ENCODE measurements at regions not wholly inside any gene's neighbourhood (a gene's known extent, or its start where the extent isn't known, plus 50 kb on each side); places are given as distances from the start of the nearest gene placed in this dataset.

DNA sequence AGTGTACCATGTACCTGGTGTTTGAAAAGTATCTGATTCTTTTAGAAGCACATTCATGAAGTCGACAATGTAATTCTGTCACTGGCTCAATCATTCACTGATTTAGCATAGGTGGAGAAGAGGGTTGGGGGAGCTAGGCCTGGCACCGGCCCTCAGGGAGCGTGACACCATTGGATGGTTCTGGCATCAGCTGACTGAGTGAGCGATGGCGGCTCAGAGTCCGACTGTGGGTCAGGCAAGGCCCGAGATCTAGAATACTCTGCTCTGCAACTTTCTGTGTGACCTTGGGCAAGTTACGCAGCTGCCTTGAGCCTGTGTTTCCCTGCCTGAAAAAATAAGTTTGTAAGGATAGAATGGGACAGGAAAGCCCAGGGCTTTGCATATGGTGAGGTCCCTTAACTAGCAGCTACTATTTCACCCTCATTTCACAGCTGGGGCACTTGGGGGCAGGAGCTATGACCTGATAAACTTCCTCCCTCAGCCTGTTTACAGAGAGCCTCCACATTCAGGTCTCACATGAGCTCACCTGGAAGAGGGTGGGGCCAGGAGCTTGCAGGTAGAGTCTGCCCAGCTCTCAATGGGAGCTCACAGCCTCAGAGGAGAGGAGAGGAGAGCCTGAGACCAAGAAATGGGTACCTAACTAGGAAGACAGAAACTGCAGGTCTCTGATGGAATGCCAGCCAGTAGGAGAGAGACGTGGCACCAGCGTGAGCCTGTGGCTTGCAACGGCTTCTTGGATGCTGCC lies 153.7 kb upstream of the TLE3 start:
- H3K27me3 ChIP-seq = no peaks in the 10 kb centered on the region
- H3K4me1 ChIP-seq = no peaks in the 10 kb centered on the region
- H3K4me3 ChIP-seq = no peak overlapping the region
- WGBS = 89% methylated on average over 11 of the region's 11 CpGs
- no peak for DNase-seq (ENCODE audit: extremely low spot score)
- intact Hi-C loops (cut with DNase I) = no loop called here
- no peak for TF ChIP-seq CTCF (IDR thresholded peaks at IDR 0.05)
- no peak for TF ChIP-seq POLR2AphosphoS5 (IDR thresholded peaks at IDR 0.05)
- no peak for TF ChIP-seq EP300 (IDR thresholded peaks at IDR 0.05)
- TF ChIP-seq POLR2A (IDR thresholded peaks at IDR 0.05; ENCODE audit: low read depth) = no peak
- H3K27ac ChIP-seq (replicated peaks in 1 of 4) = no peak overlapping the region
- no peaks in the 10 kb centered on the region for H3K9me3 ChIP-seq
- H3K36me3 ChIP-seq = no peaks in the 10 kb centered on the region

GRCh38 chr15:70250208-70251201 lies 152.8 kb upstream of the TLE3 start:
- Histone ChIP-seq H3K4me3 (no peak overlapping the region), H3K9me3 (no peaks in the 10 kb centered on the region), H3K27me3 (no peaks in the 10 kb centered on the region), H3K27ac (replicated peaks in 1 of 4) (no peak overlapping the region), H3K36me3 (no peaks in the 10 kb centered on the region), H3K4me1 (no peaks in the 10 kb centered on the region)
- TF ChIP-seq CTCF (IDR thresholded peaks at IDR 0.05) (no peak), EP300 (IDR thresholded peaks at IDR 0.05) (no peak), POLR2AphosphoS5 (IDR thresholded peaks at IDR 0.05) (no peak), POLR2A (IDR thresholded peaks at IDR 0.05; ENCODE audit: low read depth) (no peak)
- no peak for DNase-seq (ENCODE audit: extremely low spot score)
- intact Hi-C loops (cut with DNase I) = no loop called here
- 90% methylated on average over 23 of the region's 27 CpGs for WGBS

DNA sequence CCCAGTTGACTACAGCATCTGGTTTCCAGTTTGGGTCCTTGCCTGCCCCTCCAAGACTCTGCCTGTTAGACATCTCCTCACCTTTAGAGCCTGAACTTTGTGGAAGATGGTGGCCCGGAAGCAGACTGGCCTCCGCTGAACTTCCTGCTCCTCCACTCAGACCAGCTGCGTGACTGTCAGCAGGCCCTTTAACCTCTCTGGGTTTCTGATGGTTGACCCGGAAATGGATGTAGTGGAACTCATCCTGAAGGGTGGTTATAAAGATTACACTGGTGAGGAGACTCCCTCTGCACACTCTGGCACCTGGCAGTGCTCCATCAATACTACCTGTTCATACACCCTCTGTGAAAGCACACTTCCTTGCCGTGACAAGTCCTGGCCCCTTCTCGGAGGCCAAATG lies 151.9 kb upstream of the TLE3 start:
- Histone ChIP-seq H3K9me3 (no peaks in the 10 kb centered on the region), H3K27ac (replicated peaks in 1 of 4) (no peak overlapping the region), H3K36me3 (no peaks in the 10 kb centered on the region), H3K27me3 (no peaks in the 10 kb centered on the region), H3K4me1 (no peaks in the 10 kb centered on the region), H3K4me3 (no peak overlapping the region)
- WGBS = 87% methylated on average over 5 of the region's 6 CpGs
- DNase-seq (ENCODE audit: extremely low spot score) = no peak
- intact Hi-C loops (cut with DNase I) = no loop called here
- no peak for TF ChIP-seq CTCF (IDR thresholded peaks at IDR 0.05)
- no peak for TF ChIP-seq EP300 (IDR thresholded peaks at IDR 0.05)
- no peak for TF ChIP-seq POLR2AphosphoS5 (IDR thresholded peaks at IDR 0.05)

GRCh38 chr15:70248116-70249025 lies 150.7 kb upstream of the TLE3 start:
- no peak for DNase-seq (ENCODE audit: extremely low spot score)
- WGBS = 93% methylated on average over 9 of the region's 12 CpGs
- no peaks in the 10 kb centered on the region for H3K4me1 ChIP-seq
- H3K4me3 ChIP-seq = no peak overlapping the region
- no peaks in the 10 kb centered on the region for H3K27me3 ChIP-seq
- no peak overlapping the region for H3K27ac ChIP-seq (replicated peaks in 1 of 4)
- H3K36me3 ChIP-seq = no peaks in the 10 kb centered on the region
- H3K9me3 ChIP-seq = no peaks in the 10 kb centered on the region
- intact Hi-C loops (cut with DNase I) = no loop called here
- no peak for TF ChIP-seq EP300 (IDR thresholded peaks at IDR 0.05)
- TF ChIP-seq POLR2A (IDR thresholded peaks at IDR 0.05; ENCODE audit: low read depth) = no peak
- TF ChIP-seq CTCF (IDR thresholded peaks at IDR 0.05) = no peak
- no peak for TF ChIP-seq POLR2AphosphoS5 (IDR thresholded peaks at IDR 0.05)
